Endometrial microvascular endothelial cells (primary cell): ENCODE measurements at regions not wholly inside any gene's neighbourhood (a gene's known extent, or its start where the extent isn't known, plus 50 kb on each side); places are given as distances from the start of the nearest gene placed in this dataset.

Experiments used
- in situ Hi-C: cut with HindIII; loops from 2 replicates; pipeline ENCODE4 v1.10.0; 2017; ENCODE audit warnings: low sequenced_read_pairs, low pct_unique_long_range_greater_than_20kb; ENCODE audit errors: inconsistent ontology term

GRCh38 chr2:16249246-16250055 lies 309.1 kb downstream of the MYCN start:
- in situ Hi-C loops: no loop called here

GRCh38 chr2:16248571-16249105 lies 308.3 kb downstream of the MYCN start:
- in situ Hi-C loops: no loop called here

- in situ Hi-C loops: no loop called here
These were observed 307.2 kb downstream of the MYCN start for GRCh38 chr2:16247326-16248122.

- in situ Hi-C loops: no loop called here
These were observed 306.6 kb downstream of the MYCN start for GRCh38 chr2:16246911-16247310.

GRCh38 chr2:16246281-16246850 lies 306.0 kb downstream of the MYCN start:
- in situ Hi-C loops: no loop called here

- in situ Hi-C loops: no loop called here
These were observed 305.2 kb downstream of the MYCN start for GRCh38 chr2:16245481-16246054.

- in situ Hi-C loops: no loop called here
These were observed 304.6 kb downstream of the MYCN start for GRCh38 chr2:16244966-16245320.

- in situ Hi-C loops: no loop called here
These were observed 304.0 kb downstream of the MYCN start for GRCh38 chr2:16244153-16244965.

GRCh38 chr2:16243411-16243996 lies 303.2 kb downstream of the MYCN start:
- in situ Hi-C loops: no loop called here

GRCh38 chr2:16242906-16243305 lies 302.6 kb downstream of the MYCN start:
- in situ Hi-C loops: no loop called here

- in situ Hi-C loops: no loop called here
These were observed 301.1 kb downstream of the MYCN start for GRCh38 chr2:16241166-16242160.

GRCh38 chr2:16240402-16240801 lies 300.1 kb downstream of the MYCN start:
- in situ Hi-C loops: no loop called here

- in situ Hi-C loops: no loop called here
These were observed 299.0 kb downstream of the MYCN start for GRCh38 chr2:16239296-16239850.

- in situ Hi-C loops: no loop called here
These were observed 298.4 kb downstream of the MYCN start for GRCh38 chr2:16238786-16239185.

- in situ Hi-C loops: no loop called here
These were observed 297.8 kb downstream of the MYCN start for GRCh38 chr2:16238001-16238761.

GRCh38 chr2:16235747-16236146 lies 295.4 kb downstream of the MYCN start:
- in situ Hi-C loops: no loop called here
